VCaP (cell line): ENCODE measurements at regions not wholly inside any gene's neighbourhood (a gene's known extent, or its start where the extent isn't known, plus 50 kb on each side); places are given as distances from the start of the nearest gene placed in this dataset.

ENCODE experiments used
- H3K27ac ChIP-seq: fragments of 450-650 bp; 2 replicates; pipeline ENCODE4 v1.5.1; 2017
- CTCF ChIP-seq: fragments of 450-650 bp; conservative IDR thresholded peaks from 2 replicates; pipeline ENCODE4 v1.5.1; 2017; ENCODE audit warnings: mild to moderate bottlenecking, moderate library complexity

- peak overlapping the region; percentile 74 for H3K27ac ChIP-seq
- no peak for TF ChIP-seq CTCF
These were observed 134.0 kb upstream of the IRF2BP2 start for GRCh38 chr1:234743791-234744611.

- no peak for TF ChIP-seq CTCF
- H3K27ac ChIP-seq, result no peak overlapping the region
These were observed 132.6 kb upstream of the IRF2BP2 start for GRCh38 chr1:234742622-234743021.

GRCh38 chr1:234737967-234738314, 128.0 kb upstream of the IRF2BP2 start:
- no peak for TF ChIP-seq CTCF
- no peak overlapping the region for H3K27ac ChIP-seq

- H3K27ac ChIP-seq, result no peak overlapping the region
- TF ChIP-seq CTCF, result no peak
These were observed 125.9 kb upstream of the IRF2BP2 start for GRCh38 chr1:234735916-234736315.

GRCh38 chr1:234735476-234735875, 125.5 kb upstream of the IRF2BP2 start:
- no peak for TF ChIP-seq CTCF
- H3K27ac ChIP-seq, result no peak overlapping the region

- no peak for TF ChIP-seq CTCF
- no peak overlapping the region for H3K27ac ChIP-seq
These were observed 124.9 kb upstream of the IRF2BP2 start for GRCh38 chr1:234734869-234735268.

- no peak for TF ChIP-seq CTCF
- no peak overlapping the region for H3K27ac ChIP-seq
These were observed 124.4 kb upstream of the IRF2BP2 start for GRCh38 chr1:234734412-234734835.
